Activated CD4-positive, alpha-beta T cell treated with anti-CD3 and anti-CD28 coated beads for 24 hours (primary cell): ENCODE measurements at regions not wholly inside any gene's neighbourhood (a gene's known extent, or its start where the extent isn't known, plus 50 kb on each side); places are given as distances from the start of the nearest gene placed in this dataset.

Experiments used
- DNase-seq, 2 donors: peaks; one replicate each; pipeline ENCODE4 v3.0.0-alpha.2; 2020; ENCODE audit warnings: low read depth in 2 of 2

DNA sequence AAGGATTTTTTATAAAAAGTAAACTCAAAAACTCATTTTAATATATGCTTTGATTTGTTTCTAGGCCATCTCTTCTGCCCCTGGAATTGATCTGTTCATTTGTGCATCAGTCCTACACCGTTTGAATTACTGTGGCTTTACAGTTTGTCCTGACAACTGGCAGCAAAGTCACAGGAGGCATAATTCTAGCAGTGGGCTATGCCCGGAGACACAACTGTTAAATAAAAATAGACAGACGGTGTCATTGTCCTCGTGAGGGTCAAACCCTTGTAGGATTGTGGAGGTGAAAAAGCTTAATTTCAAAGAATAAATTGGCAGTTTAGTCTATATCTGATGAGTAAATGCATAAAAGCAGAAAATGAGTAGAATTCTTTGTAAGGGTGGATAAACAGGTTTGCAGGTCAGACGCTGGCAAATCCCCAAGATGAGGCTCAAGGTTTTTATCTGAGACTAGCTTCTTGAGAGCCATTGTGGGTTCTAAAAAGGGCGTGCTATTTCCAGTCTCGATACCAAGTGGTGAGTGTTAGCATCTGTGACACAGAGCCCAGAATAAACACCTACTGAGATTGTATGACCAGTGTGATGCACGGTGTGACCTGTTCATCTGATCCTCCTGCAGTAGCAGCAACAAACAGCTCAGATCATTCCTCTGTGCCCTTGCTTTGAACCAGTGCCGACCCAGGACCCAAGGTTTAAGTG, 51.5 kb upstream of the SLCO3A1 start:
- DNase-seq, result no peak

DNA sequence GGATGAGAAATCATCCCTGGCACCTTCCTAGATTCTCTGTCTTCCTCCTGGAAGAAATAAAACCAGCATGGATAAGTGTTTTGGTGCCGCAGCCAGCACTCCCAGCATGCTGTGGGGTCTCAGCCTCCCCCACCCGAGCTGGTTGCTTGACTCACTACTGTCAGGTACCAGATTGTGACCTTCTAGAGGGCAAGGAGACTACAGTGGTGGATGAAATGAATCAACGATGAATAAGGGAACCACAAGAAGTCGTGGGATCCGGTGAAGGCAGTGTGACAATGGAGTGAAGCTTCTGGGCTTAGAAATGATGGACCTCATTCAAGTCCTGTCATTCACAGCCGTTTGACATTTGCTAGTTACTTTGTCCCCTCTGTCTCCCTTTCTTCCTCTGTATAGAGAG, 50.2 kb upstream of the SLCO3A1 start:
- DNase-seq, result no peak
